Inferior parietal cortex (tissue), 1 donor: ENCODE measurements at regions not wholly inside any gene's neighbourhood (a gene's known extent, or its start where the extent isn't known, plus 50 kb on each side); places are given as distances from the start of the nearest gene placed in this dataset.

ENCODE experiments used
- DNase-seq: peaks from one replicate; pipeline ENCODE4 v3.0.0-alpha.2; 2016; ENCODE audit errors: extremely low spot score

GRCh38 chr18:37967261-37967660, 401.7 kb upstream of the CELF4 start:
- no peak for DNase-seq

GRCh38 chr18:37965572-37965970, 400.0 kb upstream of the CELF4 start:
- DNase-seq, result no peak

GRCh38 chr18:37964885-37965571, 399.4 kb upstream of the CELF4 start:
- DNase-seq, result no peak

GRCh38 chr18:37963837-37964236, 398.2 kb upstream of the CELF4 start:
- no peak for DNase-seq

GRCh38 chr18:37962316-37962966, 396.8 kb upstream of the CELF4 start:
- no peak for DNase-seq

- no peak for DNase-seq
Measured at GRCh38 chr18:37958499-37958898, 392.9 kb upstream of the CELF4 start.

GRCh38 chr18:37956902-37957301, 391.3 kb upstream of the CELF4 start:
- no peak for DNase-seq

GRCh38 chr18:37956020-37956419, 390.4 kb upstream of the CELF4 start:
- DNase-seq, result no peak

- no peak for DNase-seq
Measured at GRCh38 chr18:37955201-37955600, 389.6 kb upstream of the CELF4 start.

- no peak for DNase-seq
Measured at GRCh38 chr18:37953876-37954275, 388.3 kb upstream of the CELF4 start.

GRCh38 chr18:37948471-37948870, 382.9 kb upstream of the CELF4 start:
- DNase-seq, result no peak

GRCh38 chr18:37946324-37946723, 380.7 kb upstream of the CELF4 start:
- no peak for DNase-seq

GRCh38 chr18:37944700-37945270, 379.2 kb upstream of the CELF4 start:
- DNase-seq, result no peak

- no peak for DNase-seq
Measured at GRCh38 chr18:37937287-37937686, 371.7 kb upstream of the CELF4 start.

GRCh38 chr18:37935086-37935485, 369.5 kb upstream of the CELF4 start:
- peak; percentile 8 for DNase-seq

GRCh38 chr18:37930640-37931039, 365.0 kb upstream of the CELF4 start:
- DNase-seq, result no peak

GRCh38 chr18:37922162-37922561, 356.6 kb upstream of the CELF4 start:
- DNase-seq, result no peak

GRCh38 chr18:37920865-37921264, 355.3 kb upstream of the CELF4 start:
- no peak for DNase-seq

- no peak for DNase-seq
Measured at GRCh38 chr18:37913051-37913450, 347.5 kb upstream of the CELF4 start.

- no peak for DNase-seq
Measured at GRCh38 chr18:37902344-37902743, 336.7 kb upstream of the CELF4 start.

- no peak for DNase-seq
Measured at GRCh38 chr18:37900326-37900725, 334.7 kb upstream of the CELF4 start.

GRCh38 chr18:37889963-37890362, 324.4 kb upstream of the CELF4 start:
- DNase-seq, result no peak

- no peak for DNase-seq
Measured at GRCh38 chr18:37874721-37875120, 309.1 kb upstream of the CELF4 start.
